ENCODE measurements at regions not wholly inside any gene's neighbourhood (a gene's known extent, or its start where the extent isn't known, plus 50 kb on each side); places are given as distances from the start of the nearest gene placed in this dataset.
"Not testable (repeated sequence)": the region's sequence is repeated elsewhere in the genome, so short reads cannot be mapped to it uniquely, and the experiment has no call there.

- TF ChIP-seq, protein P1, sequence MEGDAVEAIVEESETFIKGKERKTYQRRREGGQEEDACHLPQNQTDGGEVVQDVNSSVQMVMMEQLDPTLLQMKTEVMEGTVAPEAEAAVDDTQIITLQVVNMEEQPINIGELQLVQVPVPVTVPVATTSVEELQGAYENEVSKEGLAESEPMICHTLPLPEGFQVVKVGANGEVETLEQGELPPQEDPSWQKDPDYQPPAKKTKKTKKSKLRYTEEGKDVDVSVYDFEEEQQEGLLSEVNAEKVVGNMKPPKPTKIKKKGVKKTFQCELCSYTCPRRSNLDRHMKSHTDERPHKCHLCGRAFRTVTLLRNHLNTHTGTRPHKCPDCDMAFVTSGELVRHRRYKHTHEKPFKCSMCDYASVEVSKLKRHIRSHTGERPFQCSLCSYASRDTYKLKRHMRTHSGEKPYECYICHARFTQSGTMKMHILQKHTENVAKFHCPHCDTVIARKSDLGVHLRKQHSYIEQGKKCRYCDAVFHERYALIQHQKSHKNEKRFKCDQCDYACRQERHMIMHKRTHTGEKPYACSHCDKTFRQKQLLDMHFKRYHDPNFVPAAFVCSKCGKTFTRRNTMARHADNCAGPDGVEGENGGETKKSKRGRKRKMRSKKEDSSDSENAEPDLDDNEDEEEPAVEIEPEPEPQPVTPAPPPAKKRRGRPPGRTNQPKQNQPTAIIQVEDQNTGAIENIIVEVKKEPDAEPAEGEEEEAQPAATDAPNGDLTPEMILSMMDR (IDR thresholded peaks at IDR 0.05): not testable (repeated sequence)
- not testable (repeated sequence) for TF ChIP-seq POLR2A (IDR thresholded peaks at IDR 0.05)
Measured at GRCh38 chr18:11361862-11362261, 212.5 kb upstream of the PIEZO2 start.
